ENCODE measurements at regions not wholly inside any gene's neighbourhood (a gene's known extent, or its start where the extent isn't known, plus 50 kb on each side); places are given as distances from the start of the nearest gene placed in this dataset.

GRCh38 chr7:9680713-9681112 is 1247.3 kb downstream of the NXPH1 start:
- no peak for TF ChIP-seq CTCF (IDR thresholded peaks at IDR 0.05; ENCODE audit: insufficient read depth, low read length, severe bottlenecking)
- no peak for DNase-seq (ENCODE audit: low read depth)
- no peaks in the 10 kb centered on the region for H3K27me3 ChIP-seq (ENCODE audit: control insufficient read depth, insufficient read depth, low read length)
- no peak for FAIRE-seq
- H3K4me3 ChIP-seq (ENCODE audit: low read depth, low read length) = no peak overlapping the region
- H3K36me3 ChIP-seq (ENCODE audit: control insufficient read depth, insufficient read depth, low read length) = no peaks in the 10 kb centered on the region

GRCh38 chr7:9681284-9681683 is 1247.9 kb downstream of the NXPH1 start:
- Histone ChIP-seq H3K36me3 (ENCODE audit: control insufficient read depth, insufficient read depth, low read length) (no peaks in the 10 kb centered on the region), H3K27me3 (ENCODE audit: control insufficient read depth, insufficient read depth, low read length) (no peaks in the 10 kb centered on the region), H3K4me3 (ENCODE audit: low read depth, low read length) (no peak overlapping the region)
- FAIRE-seq (no peak), DNase-seq (ENCODE audit: low read depth) (no peak)
- TF ChIP-seq CTCF (IDR thresholded peaks at IDR 0.05; ENCODE audit: insufficient read depth, low read length, severe bottlenecking) = no peak

GRCh38 chr7:9691286-9691685 is 1257.9 kb downstream of the NXPH1 start:
- Histone ChIP-seq H3K27me3 (ENCODE audit: control insufficient read depth, insufficient read depth, low read length) (no peaks in the 10 kb centered on the region), H3K4me3 (ENCODE audit: low read depth, low read length) (no peak overlapping the region), H3K36me3 (ENCODE audit: control insufficient read depth, insufficient read depth, low read length) (no peaks in the 10 kb centered on the region)
- no peak for TF ChIP-seq CTCF (IDR thresholded peaks at IDR 0.05; ENCODE audit: insufficient read depth, low read length, severe bottlenecking)
- no peak for DNase-seq (ENCODE audit: low read depth)
- FAIRE-seq = no peak

GRCh38 chr7:9698375-9698774 is 1265.0 kb downstream of the NXPH1 start:
- Histone ChIP-seq H3K36me3 (ENCODE audit: control insufficient read depth, insufficient read depth, low read length) (no peaks in the 10 kb centered on the region), H3K27me3 (ENCODE audit: control insufficient read depth, insufficient read depth, low read length) (no peaks in the 10 kb centered on the region), H3K4me3 (ENCODE audit: low read depth, low read length) (no peak overlapping the region)
- no peak for DNase-seq (ENCODE audit: low read depth)
- TF ChIP-seq CTCF (IDR thresholded peaks at IDR 0.05; ENCODE audit: insufficient read depth, low read length, severe bottlenecking) = no peak
- no peak for FAIRE-seq

- FAIRE-seq (no peak), DNase-seq (ENCODE audit: low read depth) (peak; percentile 1)
- TF ChIP-seq CTCF (IDR thresholded peaks at IDR 0.05; ENCODE audit: insufficient read depth, low read length, severe bottlenecking) = no peak
- Histone ChIP-seq H3K4me3 (ENCODE audit: low read depth, low read length) (no peak overlapping the region), H3K27me3 (ENCODE audit: control insufficient read depth, insufficient read depth, low read length) (no peaks in the 10 kb centered on the region), H3K36me3 (ENCODE audit: control insufficient read depth, insufficient read depth, low read length) (no peaks in the 10 kb centered on the region)
Measured at GRCh38 chr7:9709216-9709615, 1264.5 kb upstream of the PHF14 start.

GRCh38 chr7:9711259-9711918 is 1262.3 kb upstream of the PHF14 start:
- Histone ChIP-seq H3K27me3 (ENCODE audit: control insufficient read depth, insufficient read depth, low read length) (no peaks in the 10 kb centered on the region), H3K36me3 (ENCODE audit: control insufficient read depth, insufficient read depth, low read length) (no peaks in the 10 kb centered on the region), H3K4me3 (ENCODE audit: low read depth, low read length) (no peak overlapping the region)
- peak; percentile 50 for DNase-seq (ENCODE audit: low read depth)
- TF ChIP-seq CTCF (IDR thresholded peaks at IDR 0.05; ENCODE audit: insufficient read depth, low read length, severe bottlenecking) = no peak
- no peak for FAIRE-seq
